ENCODE measurements at regions not wholly inside any gene's neighbourhood (a gene's known extent, or its start where the extent isn't known, plus 50 kb on each side); places are given as distances from the start of the nearest gene placed in this dataset.

DNA sequence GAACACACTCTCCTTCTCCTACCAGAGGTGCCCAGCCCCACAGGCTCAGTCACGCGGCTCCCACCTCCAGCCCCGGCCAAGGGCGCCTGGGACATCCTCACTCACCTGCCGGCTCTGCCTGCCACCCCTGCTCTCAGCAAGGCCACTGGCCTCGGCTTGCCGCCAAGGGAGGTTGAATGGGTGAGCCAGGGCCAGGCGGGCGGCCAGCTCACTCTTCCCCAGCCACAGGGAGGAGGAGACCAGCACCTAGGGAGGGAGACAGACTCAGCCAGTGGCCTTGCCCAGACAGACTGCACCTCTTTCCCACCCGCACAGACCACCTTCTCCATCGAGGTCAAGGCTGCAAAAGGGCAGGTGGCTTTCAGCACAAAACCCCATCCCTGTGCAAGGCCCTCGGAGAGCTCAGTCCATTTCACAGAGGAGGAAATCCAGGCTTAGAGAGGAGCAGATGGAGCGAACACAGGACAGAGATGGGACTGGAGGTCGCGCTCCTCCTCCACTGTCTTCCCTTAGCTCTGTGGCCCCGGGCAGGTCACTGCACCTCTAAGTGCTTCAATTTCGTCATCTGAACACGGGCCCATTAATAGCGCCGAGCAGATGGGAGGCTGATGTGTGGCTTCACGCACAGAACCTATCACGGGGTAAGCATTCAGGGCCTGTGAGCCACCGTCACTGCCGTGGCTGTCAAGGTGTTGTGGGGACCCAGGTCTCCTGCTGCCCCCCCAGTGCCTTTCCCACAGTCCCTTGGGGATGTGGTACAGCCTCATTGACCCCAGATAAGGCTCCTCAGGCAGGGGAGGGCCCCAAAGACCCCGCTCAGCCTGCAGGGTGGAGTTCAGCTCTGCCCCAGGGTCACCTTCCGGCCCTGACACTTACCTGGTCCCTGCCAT, 56.1 kb downstream of the RMI2 start:
- Mint-ChIP-seq H3K27me3 (peaks cover 6% of the 10 kb centered on the region), H3K4me1 (no peaks in the 10 kb centered on the region)

DNA sequence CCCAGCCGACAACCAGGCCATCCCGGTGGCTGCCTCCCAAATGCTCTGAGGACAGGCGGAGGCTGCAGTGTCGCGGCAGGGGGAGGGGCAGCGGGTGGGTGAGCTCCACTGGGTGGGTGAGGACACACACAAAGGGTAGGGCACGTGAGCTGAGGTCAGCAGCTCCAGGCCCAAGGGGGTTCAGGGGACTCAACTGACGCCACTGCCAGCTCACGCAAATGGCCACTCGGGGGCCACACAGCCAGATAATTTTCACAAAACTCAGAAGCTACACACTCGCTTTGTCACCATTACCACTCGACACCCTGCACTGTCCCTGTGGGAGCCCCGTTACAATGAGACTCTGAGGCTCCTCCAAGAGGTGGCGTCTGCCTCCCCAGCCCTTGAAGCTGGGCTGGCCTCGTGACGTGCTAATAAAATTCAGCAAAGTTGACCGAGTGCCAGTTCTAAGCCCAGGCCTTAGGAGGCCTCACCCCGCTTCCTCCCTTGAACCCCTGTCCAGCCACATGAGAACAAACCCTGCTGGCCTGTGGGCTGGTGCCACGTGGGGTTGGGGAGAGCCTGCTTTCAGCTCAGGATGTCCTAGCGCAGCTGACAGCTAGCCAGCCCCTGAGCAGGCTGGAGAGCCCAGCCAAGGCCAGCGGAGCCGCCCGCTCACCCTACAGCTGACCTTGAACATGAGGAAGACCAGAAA, 56.9 kb downstream of the RMI2 start:
- ATAC-seq = no peak
- Mint-ChIP-seq H3K36me3 (no peaks in the 10 kb centered on the region), H3K9me3 (ENCODE audit: low read depth) (no peaks in the 10 kb centered on the region), H3K4me3 (no peak overlapping the region), H3K27me3 (peaks cover 6% of the 10 kb centered on the region), H3K27ac (no peak overlapping the region), H3K4me1 (no peaks in the 10 kb centered on the region)
- CTCF ChIA-PET = interaction anchor here (0.8 to 2.1 kb wide), 3 partner anchors 431 to 442 kb away, joined by 3 to 17 read pairs (median 3); no protein-coding TSS in a partner anchor
- DNase-seq = no peak

More for the DNA sequence above, 56.1 kb downstream of the RMI2 start:
- ATAC-seq (no peak), DNase-seq (no peak)
- Mint-ChIP-seq H3K9me3 (ENCODE audit: low read depth) (no peaks in the 10 kb centered on the region), H3K4me3 (no peak overlapping the region), H3K36me3 (no peaks in the 10 kb centered on the region), H3K27ac (no peak overlapping the region)
- CTCF ChIA-PET = interaction anchor here (1.0 to 1.5 kb wide), 3 partner anchors 10 to 447 kb away, joined by 3 to 4 read pairs (median 3); no protein-coding TSS in a partner anchor

- CTCF ChIA-PET = interaction anchor here (0.6 to 4.3 kb wide), 8 partner anchors 8 to 443 kb away, joined by 3 to 29 read pairs (median 4); no protein-coding TSS in a partner anchor
These were observed 57.7 kb downstream of the RMI2 start for GRCh38 chr16:11402745-11403533.

GRCh38 chr16:11403534-11403795, 58.2 kb downstream of the RMI2 start:
- H3K4me1 Mint-ChIP-seq = peaks cover 4% of the 10 kb centered on the region
- DNase-seq (no peak), ATAC-seq (no peak)
- H3K27me3 Mint-ChIP-seq = peaks cover 3% of the 10 kb centered on the region
- no peaks in the 10 kb centered on the region for H3K36me3 Mint-ChIP-seq
- no peak overlapping the region for H3K4me3 Mint-ChIP-seq
- CTCF ChIA-PET = interaction anchor here (0.8 to 4.3 kb wide), 6 partner anchors 8 to 443 kb away, joined by 3 to 29 read pairs (median 4); no protein-coding TSS in a partner anchor
- no peaks in the 10 kb centered on the region for H3K9me3 Mint-ChIP-seq (ENCODE audit: low read depth)
- H3K27ac Mint-ChIP-seq = no peak overlapping the region

More at GRCh38 chr16:11402745-11403533, 57.7 kb downstream of the RMI2 start:
- H3K27me3 Mint-ChIP-seq = peaks cover 3% of the 10 kb centered on the region
- no peak for DNase-seq
- no peak for ATAC-seq
- peaks cover 4% of the 10 kb centered on the region for H3K4me1 Mint-ChIP-seq
- no peaks in the 10 kb centered on the region for H3K36me3 Mint-ChIP-seq
- H3K27ac Mint-ChIP-seq = no peak overlapping the region
- H3K4me3 Mint-ChIP-seq = no peak overlapping the region
- no peaks in the 10 kb centered on the region for H3K9me3 Mint-ChIP-seq (ENCODE audit: low read depth)

GRCh38 chr16:11403920-11404319, 58.7 kb downstream of the RMI2 start:
- Mint-ChIP-seq H3K36me3 (no peaks in the 10 kb centered on the region), H3K27ac (no peak overlapping the region), H3K27me3 (peaks cover 3% of the 10 kb centered on the region), H3K4me3 (no peak overlapping the region), H3K4me1 (peaks cover 4% of the 10 kb centered on the region), H3K9me3 (ENCODE audit: low read depth) (no peaks in the 10 kb centered on the region)
- CTCF ChIA-PET = interaction anchor here (0.8 to 4.3 kb wide), 5 partner anchors 9 to 440 kb away, joined by 3 to 29 read pairs (median 4); no protein-coding TSS in a partner anchor
- ATAC-seq (no peak), DNase-seq (no peak)

- CTCF ChIA-PET = interaction anchor here (0.9 to 5.8 kb wide), 13 partner anchors 8 to 450 kb away, joined by 3 to 72 read pairs (median 4); no protein-coding TSS in a partner anchor
- ATAC-seq (no peak), DNase-seq (no peak)
- no peak overlapping the region for H3K4me3 Mint-ChIP-seq
- H3K27me3 Mint-ChIP-seq = peaks cover 3% of the 10 kb centered on the region
- H3K36me3 Mint-ChIP-seq = no peaks in the 10 kb centered on the region
- peaks cover 4% of the 10 kb centered on the region for H3K4me1 Mint-ChIP-seq
- no peaks in the 10 kb centered on the region for H3K9me3 Mint-ChIP-seq (ENCODE audit: low read depth)
- no peak overlapping the region for H3K27ac Mint-ChIP-seq
These were observed 59.3 kb downstream of the RMI2 start for GRCh38 chr16:11404603-11405002.

GRCh38 chr16:11405331-11406176, 60.3 kb downstream of the RMI2 start:
- no peaks in the 10 kb centered on the region for H3K36me3 Mint-ChIP-seq
- ATAC-seq = peak; percentile 56
- peak; percentile 71 for DNase-seq
- no peak overlapping the region for H3K4me3 Mint-ChIP-seq
- H3K4me1 Mint-ChIP-seq = peaks cover 4% of the 10 kb centered on the region
- no peaks in the 10 kb centered on the region for H3K9me3 Mint-ChIP-seq (ENCODE audit: low read depth)
- no peak overlapping the region for H3K27ac Mint-ChIP-seq
- CTCF ChIA-PET = interaction anchor here (0.7 to 5.8 kb wide), 26 partner anchors 9 to 465 kb away, joined by 3 to 72 read pairs (median 4); partner anchors contain the start of gene SOCS1
- peaks cover 3% of the 10 kb centered on the region for H3K27me3 Mint-ChIP-seq

- no peak for DNase-seq
- Mint-ChIP-seq H3K27ac (no peak overlapping the region), H3K4me3 (no peak overlapping the region), H3K36me3 (no peaks in the 10 kb centered on the region), H3K27me3 (peaks cover 3% of the 10 kb centered on the region), H3K4me1 (peaks cover 4% of the 10 kb centered on the region), H3K9me3 (ENCODE audit: low read depth) (no peaks in the 10 kb centered on the region)
- ATAC-seq = no peak
- CTCF ChIA-PET = interaction anchor here (1.1 to 5.8 kb wide), 26 partner anchors 10 to 662 kb away, joined by 3 to 72 read pairs (median 4); no protein-coding TSS in a partner anchor
These were observed 60.9 kb downstream of the RMI2 start for GRCh38 chr16:11406177-11406560.

DNA sequence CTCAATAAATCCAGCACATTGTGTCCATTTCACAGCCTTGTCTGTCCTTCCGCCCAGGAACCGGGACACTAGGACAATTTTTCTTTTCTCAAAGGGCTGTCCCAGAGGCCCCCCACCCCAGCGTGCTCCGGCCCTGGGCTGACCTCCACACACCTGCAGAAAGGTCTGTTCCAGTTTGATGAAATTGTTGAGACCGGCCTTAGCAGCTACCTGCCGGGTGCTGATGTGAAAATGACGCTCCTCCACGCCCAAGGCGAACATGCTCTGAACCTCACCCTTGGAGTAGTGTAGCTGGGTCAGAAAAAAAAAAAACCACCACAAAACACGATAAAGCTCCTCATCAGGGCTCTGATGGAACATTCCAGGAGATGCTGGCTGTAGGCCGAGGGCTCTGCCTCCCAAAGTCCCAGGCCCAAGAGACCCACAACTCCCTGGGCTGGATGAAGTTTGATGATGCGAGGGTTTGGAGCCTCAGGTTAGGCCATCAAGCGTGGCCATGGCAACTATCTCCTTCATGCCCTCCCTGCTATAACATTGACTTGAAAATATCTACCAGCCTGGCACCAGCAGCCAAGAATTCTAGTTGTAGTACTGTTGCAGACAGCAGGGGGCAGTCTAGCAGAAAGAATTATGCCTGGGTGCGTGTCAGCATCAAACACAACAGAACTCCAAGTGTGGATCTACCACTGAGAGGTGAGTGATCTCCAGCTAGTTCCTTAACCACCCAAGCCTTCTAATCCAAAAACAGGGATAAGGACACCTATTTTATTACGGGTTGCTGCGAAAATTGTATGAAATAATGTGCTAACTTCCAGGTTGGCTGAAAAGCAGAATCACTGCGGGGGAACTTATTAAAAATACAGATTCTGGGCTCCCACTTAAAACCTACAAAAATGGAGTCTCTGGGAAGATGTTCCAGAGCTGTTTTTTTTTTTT, 62.1 kb downstream of the RMI2 start:
- peak; percentile 50 for ATAC-seq
- Mint-ChIP-seq H3K4me3 (no peak overlapping the region), H3K27ac (no peak overlapping the region), H3K36me3 (no peaks in the 10 kb centered on the region), H3K27me3 (peaks cover 3% of the 10 kb centered on the region), H3K9me3 (ENCODE audit: low read depth) (no peaks in the 10 kb centered on the region), H3K4me1 (peaks cover 4% of the 10 kb centered on the region)
- CTCF ChIA-PET = interaction anchor here (0.6 to 5.8 kb wide), 37 partner anchors 10 to 661 kb away, joined by 3 to 72 read pairs (median 4); partner anchors contain the start of gene LITAF
- peak; percentile 78 for DNase-seq

GRCh38 chr16:11408216-11408615, 63.0 kb downstream of the RMI2 start:
- DNase-seq = no peak
- Mint-ChIP-seq H3K36me3 (no peaks in the 10 kb centered on the region), H3K4me3 (no peak overlapping the region), H3K27me3 (peaks cover 3% of the 10 kb centered on the region), H3K9me3 (ENCODE audit: low read depth) (no peaks in the 10 kb centered on the region), H3K27ac (no peak overlapping the region), H3K4me1 (peaks cover 4% of the 10 kb centered on the region)
- ATAC-seq = no peak
- CTCF ChIA-PET = interaction anchor here (0.6 to 5.8 kb wide), 23 partner anchors 9 to 660 kb away, joined by 3 to 72 read pairs (median 4); no protein-coding TSS in a partner anchor

DNA sequence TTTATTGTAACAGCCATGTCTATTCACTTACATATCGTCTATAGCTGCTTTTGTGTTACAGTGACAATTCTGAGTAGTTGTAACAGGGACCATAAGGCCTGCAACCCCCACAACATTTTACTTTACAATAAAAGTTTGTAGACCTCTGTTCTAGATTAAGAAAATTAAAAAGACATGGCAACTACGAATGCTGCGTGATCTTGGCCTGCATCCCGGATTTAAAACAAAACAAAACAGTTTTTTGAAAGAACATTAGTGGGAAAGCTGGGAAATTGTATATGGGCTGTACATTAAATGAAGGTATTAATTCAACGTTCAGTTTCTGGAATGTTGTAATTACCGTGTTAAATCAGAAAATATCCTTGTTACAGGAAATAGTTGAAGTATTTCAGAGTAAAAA, 64.1 kb downstream of the RMI2 start:
- H3K27ac Mint-ChIP-seq = no peak overlapping the region
- no peaks in the 10 kb centered on the region for H3K9me3 Mint-ChIP-seq (ENCODE audit: low read depth)
- H3K4me1 Mint-ChIP-seq = peaks cover 4% of the 10 kb centered on the region
- no peak overlapping the region for H3K4me3 Mint-ChIP-seq
- no peaks in the 10 kb centered on the region for H3K36me3 Mint-ChIP-seq
- H3K27me3 Mint-ChIP-seq = peaks cover 3% of the 10 kb centered on the region
- no peak for ATAC-seq
- CTCF ChIA-PET = interaction anchor here (1.0 to 5.8 kb wide), 3 partner anchors 13 to 447 kb away, joined by 3 to 72 read pairs (median 6); no protein-coding TSS in a partner anchor
- DNase-seq = no peak

All from activated CD8-positive, alpha-beta memory T cell treated with anti-CD3 and anti-CD28 coated beads, Interleukin-2, amount 10 ng/mL, durations not matched to agents 7 days and 5 days (primary cell).